Caco-2 (cell line): ENCODE measurements at regions not wholly inside any gene's neighbourhood (a gene's known extent, or its start where the extent isn't known, plus 50 kb on each side); places are given as distances from the start of the nearest gene placed in this dataset.

Experiments used
- BruUV-seq: library from RNA; stranded (reverse); fragments of 400-500 nt; replicated peaks from 2 replicates; lab custom pipeline; 2021; lab: Mats Ljungman, UMichigan
- CTCF ChIA-PET: fragments of 300-600 bp; sonication (Branson Sonifier 250); formaldehyde crosslinking; loops from one replicate; lab custom pipeline; 2022; ENCODE audit warnings: antibody characterized with exemption; lab: Charles Lee
- POLR2A ChIA-PET: fragments of 300-600 bp; sonication (Branson Sonifier 250); formaldehyde crosslinking; loops from one replicate; lab custom pipeline; 2022; ENCODE audit warnings: antibody characterized with exemption; lab: Charles Lee
- DNase-seq, 2 experiments: peaks; one replicate each; pipeline versions ENCODE4 v3.0.0 to v3.0.0-alpha.2; 2020 to 2022
- H3K27me3 ChIP-seq: replicated peaks from 2 replicates; pipeline ENCODE4 v1.6.0; 2011; ENCODE audit warnings: low read length; ENCODE audit not compliant: control insufficient read depth, insufficient read depth
- H3K36me3 ChIP-seq: 2 replicates; pipeline ENCODE4 v1.5.1; 2011; ENCODE audit warnings: low read length; ENCODE audit not compliant: control insufficient read depth, insufficient read depth
- H3K4me1 ChIP-seq: fragments of 250-450 bp; sonication (Bioruptor Pico); 2 replicates; pipeline ENCODE4 v1.5.1; 2020; ENCODE audit warnings: mild to moderate bottlenecking
- H3K4me3 ChIP-seq: 2 replicates; pipeline ENCODE4 v1.5.1; 2011; ENCODE audit warnings: low read depth, mild to moderate bottlenecking, control low read depth, low read length
- H3K9me3 ChIP-seq: fragments of 250-450 bp; sonication (Bioruptor Pico); 2 replicates; pipeline ENCODE4 v1.5.1; 2020; ENCODE audit warnings: mild to moderate bottlenecking, moderate library complexity
- H3K27ac Mint-ChIP-seq: one replicate; pipeline ENCODE4 v1.8.0; 2022; ENCODE audit warnings: mixed read lengths; ENCODE audit not compliant: unreplicated experiment
- H3K27me3 Mint-ChIP-seq: one replicate; pipeline ENCODE4 v1.8.0; 2022; ENCODE audit warnings: mixed read lengths; ENCODE audit not compliant: insufficient read depth, unreplicated experiment
- H3K36me3 Mint-ChIP-seq: one replicate; pipeline ENCODE4 v1.8.0; 2022; ENCODE audit warnings: mild to moderate bottlenecking, mixed read lengths; ENCODE audit not compliant: insufficient read depth, unreplicated experiment
- H3K4me1 Mint-ChIP-seq: one replicate; pipeline ENCODE4 v1.8.0; 2022; ENCODE audit warnings: low read depth, mixed read lengths; ENCODE audit not compliant: unreplicated experiment
- H3K4me3 Mint-ChIP-seq: one replicate; pipeline ENCODE4 v1.8.0; 2022; ENCODE audit warnings: mild to moderate bottlenecking, moderate library complexity, mixed read lengths; ENCODE audit not compliant: unreplicated experiment
- H3K9me3 Mint-ChIP-seq: one replicate; pipeline ENCODE4 v1.8.0; 2022; ENCODE audit warnings: mixed read lengths; ENCODE audit not compliant: unreplicated experiment
- CTCF ChIP-seq, 2 experiments: fragments of 200-600 bp in 1 of 2; IDR thresholded peaks; 1 replicate in 1 of 2; 2 replicates in 1 of 2; pipeline versions ENCODE4 v1.5.1 to v1.8.0; 2011 to 2022; ENCODE audit warnings: antibody characterized with exemption in 1 of 2, control low read depth in 1 of 2, inconsistent platforms in 1 of 2, low read depth in 1 of 2, low read length in 1 of 2, mild to moderate bottlenecking in 1 of 2, moderate library complexity in 1 of 2; ENCODE audit not compliant: insufficient read depth in 1 of 2, severe bottlenecking in 1 of 2, unreplicated experiment in 1 of 2
- intact Hi-C: fragments of 100-400 bp; cut with micrococcal nuclease; formaldehyde crosslinking; loops from one replicate; pipeline ENCODE4 v1.10.0; 2022; ENCODE audit not compliant: unreplicated experiment

- no peak for DNase-seq
- no peaks in the 10 kb centered on the region for H3K27me3 Mint-ChIP-seq
- no peak overlapping the region for H3K4me3 Mint-ChIP-seq
- TF ChIP-seq CTCF (IDR thresholded peaks at IDR 0.05; ENCODE audit: insufficient read depth in 1 of 2, low read depth in 1 of 2, low read length in 1 of 2, severe bottlenecking in 1 of 2, unreplicated experiment in 1 of 2): no peak
- Histone ChIP-seq H3K36me3 (no peaks in the 10 kb centered on the region), H3K9me3 (no peaks in the 10 kb centered on the region), H3K4me1 (peaks cover 38% of the 10 kb centered on the region), H3K27me3 (no peaks in the 10 kb centered on the region), H3K4me3 (no peak overlapping the region)
- H3K27ac Mint-ChIP-seq: no peak overlapping the region
- no peaks in the 10 kb centered on the region for H3K36me3 Mint-ChIP-seq
- intact Hi-C loops: loop anchor here (5.0 kb wide), 1 partner anchor 43 kb away; no protein-coding TSS in a partner anchor
- ChIA-PET POLR2A (no interaction called here), CTCF (interaction anchor here (0.6 kb wide), 1 partner anchor 92 kb away, joined by 3 read pairs; no protein-coding TSS in a partner anchor)
- H3K4me1 Mint-ChIP-seq: peaks cover 52% of the 10 kb centered on the region
- H3K9me3 Mint-ChIP-seq: no peaks in the 10 kb centered on the region
- BruUV-seq: no TSS peak
These were observed 66.9 kb upstream of the DOCK9 start for GRCh38 chr13:99044764-99045163.

GRCh38 chr13:99045396-99045795, 67.5 kb upstream of the DOCK9 start:
- peaks cover 35% of the 10 kb centered on the region for H3K4me1 ChIP-seq
- H3K27me3 Mint-ChIP-seq: no peaks in the 10 kb centered on the region
- H3K27me3 ChIP-seq: no peaks in the 10 kb centered on the region
- H3K4me1 Mint-ChIP-seq: peaks cover 51% of the 10 kb centered on the region
- POLR2A ChIA-PET: no interaction called here
- CTCF ChIA-PET: no interaction called here
- no peak for DNase-seq
- H3K27ac Mint-ChIP-seq: no peak overlapping the region
- no peak overlapping the region for H3K4me3 ChIP-seq
- H3K9me3 ChIP-seq: no peaks in the 10 kb centered on the region
- H3K9me3 Mint-ChIP-seq: no peaks in the 10 kb centered on the region
- no peaks in the 10 kb centered on the region for H3K36me3 ChIP-seq
- H3K4me3 Mint-ChIP-seq: no peak overlapping the region
- no peak for TF ChIP-seq CTCF (IDR thresholded peaks at IDR 0.05; ENCODE audit: insufficient read depth in 1 of 2, low read depth in 1 of 2, low read length in 1 of 2, severe bottlenecking in 1 of 2, unreplicated experiment in 1 of 2)
- BruUV-seq: no TSS peak
- H3K36me3 Mint-ChIP-seq: no peaks in the 10 kb centered on the region
- intact Hi-C loops: no loop called here

- BruUV-seq: no TSS peak
- ChIA-PET POLR2A (no interaction called here), CTCF (interaction anchor here (0.5 kb wide), 1 partner anchor 305 kb away, joined by 4 read pairs; no protein-coding TSS in a partner anchor)
- H3K9me3 ChIP-seq: no peaks in the 10 kb centered on the region
- H3K36me3 Mint-ChIP-seq: peaks cover 8% of the 10 kb centered on the region
- no peaks in the 10 kb centered on the region for H3K27me3 ChIP-seq
- no peaks in the 10 kb centered on the region for H3K27me3 Mint-ChIP-seq
- H3K4me1 ChIP-seq: peaks cover 27% of the 10 kb centered on the region
- H3K36me3 ChIP-seq: no peaks in the 10 kb centered on the region
- TF ChIP-seq CTCF (IDR thresholded peaks at IDR 0.05; ENCODE audit: insufficient read depth in 1 of 2, low read depth in 1 of 2, low read length in 1 of 2, severe bottlenecking in 1 of 2, unreplicated experiment in 1 of 2): no peak
- H3K9me3 Mint-ChIP-seq: no peaks in the 10 kb centered on the region
- H3K4me1 Mint-ChIP-seq: peaks cover 36% of the 10 kb centered on the region
- intact Hi-C loops: no loop called here
- H3K4me3 Mint-ChIP-seq: no peak overlapping the region
- H3K4me3 ChIP-seq: no peak overlapping the region
- H3K27ac Mint-ChIP-seq: no peak overlapping the region
- no peak for DNase-seq
These were observed 69.0 kb upstream of the DOCK9 start for GRCh38 chr13:99046851-99047250.
